K562 (cell line): ENCODE measurements at regions not wholly inside any gene's neighbourhood (a gene's known extent, or its start where the extent isn't known, plus 50 kb on each side); places are given as distances from the start of the nearest gene placed in this dataset.

Experiments used
- ATAC-seq: fragments of 200-7000 bp; cut with Tn5 transposase; 3 replicates; pipeline ENCODE4 v1.9.1; 2020; ENCODE audit warnings: moderate library complexity
- BruUV-seq: library from RNA; stranded (reverse); fragments of 400-500 nt; replicated peaks from 2 replicates; lab custom pipeline; 2021; lab: Mats Ljungman, UMichigan
- CTCF ChIA-PET: fragments of 300-600 bp; formaldehyde crosslinking; extraction: SDS; loops from one replicate; lab custom pipeline; 2021; ENCODE audit warnings: low intra/inter-chr PET ratio; lab: Yijun Ruan, JAX
- POLR2A ChIA-PET: fragments of 300-600, 350-650 bp; sonication (Branson Sonifier 250); formaldehyde crosslinking; extraction: SDS; loops from one replicate; lab custom pipeline; 2021; ENCODE audit warnings: antibody characterized with exemption, inconsistent platforms; lab: Yijun Ruan, JAX
- DNase-seq, 4 experiments: peaks; one replicate each; pipeline versions ENCODE4 v3.0.0 to v3.0.0-alpha.2; 2011 to 2018; ENCODE audit warnings: low spot score in 3 of 4, mixed read lengths in 3 of 4; ENCODE audit errors: extremely low read depth in 1 of 4
- FAIRE-seq: peaks from 2 replicates; lab custom pipeline; 2011; peaks lifted over from hg19 to GRCh38; lab: Jason Lieb, UNC
- H2AFZ ChIP-seq: 2 replicates; pipeline ENCODE4 v1.6.0; 2011; ENCODE audit warnings: low read depth, low read length, control low read depth, inconsistent platforms
- H3K27ac ChIP-seq: fragments of 200-600 bp; 3 replicates; pipeline ENCODE4 v1.8.0; 2011; ENCODE audit warnings: low read depth, mild to moderate bottlenecking, control low read depth, inconsistent platforms, low read length, moderate library complexity, mixed read lengths; ENCODE audit errors: extremely low read depth
- H3K27me3 ChIP-seq, 2 experiments: fragments of 300-600 bp in 1 of 2; 2 replicates in 1 of 2; 3 replicates in 1 of 2; pipeline versions ENCODE4 v1.6.0 to v1.8.0; 2011; ENCODE audit warnings: inconsistent platforms in 2 of 2, low read length in 2 of 2, mild to moderate bottlenecking in 1 of 2, mixed read lengths in 1 of 2, moderate library complexity in 1 of 2; ENCODE audit not compliant: control insufficient read depth in 2 of 2, insufficient read depth in 2 of 2
- H3K36me3 ChIP-seq: fragments of 300-600 bp; 3 replicates; pipeline ENCODE4 v1.8.0; 2011; ENCODE audit warnings: mild to moderate bottlenecking, low read length, inconsistent platforms; ENCODE audit not compliant: control insufficient read depth, insufficient read depth
- H3K4me1 ChIP-seq, 2 experiments: fragments of 200-600 bp in 1 of 2; replicated peaks in 1 of 2; 2 replicates in 1 of 2; 3 replicates in 1 of 2; pipeline versions ENCODE4 v1.5.1 to v1.8.0; 2011; ENCODE audit warnings: inconsistent platforms in 2 of 2, low read length in 2 of 2, mild to moderate bottlenecking in 1 of 2, mixed read lengths in 1 of 2, moderate library complexity in 1 of 2; ENCODE audit not compliant: control insufficient read depth in 2 of 2, insufficient read depth in 2 of 2
- H3K4me2 ChIP-seq: 2 replicates; pipeline ENCODE4 v1.6.1; 2011; ENCODE audit warnings: low read length, control low read depth, inconsistent platforms, mixed read lengths; ENCODE audit not compliant: insufficient read depth
- H3K4me3 ChIP-seq: fragments of 200-600 bp; sonication (generic), shearing (Covaris generic); 2 replicates; pipeline ENCODE4 v1.5.1; 2016; ENCODE audit warnings: control low read depth, inconsistent platforms
- H3K79me2 ChIP-seq: fragments of 200-600 bp; 3 replicates; pipeline ENCODE4 v1.8.0; 2011; ENCODE audit warnings: low read length, inconsistent platforms; ENCODE audit not compliant: control insufficient read depth, insufficient read depth
- H3K9ac ChIP-seq, 2 experiments: 2 replicates each; pipeline versions ENCODE4 v1.6.0 to v1.6.1; 2011; ENCODE audit warnings: low read depth in 2 of 2, low read length in 2 of 2, control low read depth in 1 of 2, inconsistent platforms in 1 of 2, mild to moderate bottlenecking in 1 of 2, mixed read lengths in 1 of 2; ENCODE audit not compliant: insufficient read depth in 1 of 2
- H3K9me1 ChIP-seq: one replicate; pipeline ENCODE4 v1.6.0; 2011; ENCODE audit warnings: inconsistent platforms, mild to moderate bottlenecking, low read length, moderate library complexity; ENCODE audit not compliant: control insufficient read depth, insufficient read depth
- H3K9me3 ChIP-seq: replicated peaks from 2 replicates; pipeline ENCODE4 v1.5.1; 2011; ENCODE audit warnings: low read depth, low read length, inconsistent platforms; ENCODE audit not compliant: control insufficient read depth, insufficient read depth
- H4K20me1 ChIP-seq: replicated peaks from 2 replicates; pipeline ENCODE4 v1.6.1; 2011; ENCODE audit warnings: low read length, inconsistent platforms, mixed read lengths; ENCODE audit not compliant: control insufficient read depth, insufficient read depth
- CHAMP1 ChIP-seq: fragments of 450-650 bp; IDR thresholded peaks from 2 replicates; pipeline ENCODE4 v1.6.1; 2016; ENCODE audit warnings: mild to moderate bottlenecking
- DLX4 ChIP-seq: fragments of 250-450 bp; sonication (Bioruptor Pico); IDR thresholded peaks from 2 replicates; pipeline ENCODE4 v1.6.1; 2021; ENCODE audit warnings: mild to moderate bottlenecking
- GABPB2 ChIP-seq: fragments of 250-450 bp; sonication (Bioruptor Pico); conservative IDR thresholded peaks from 2 replicates; pipeline ENCODE4 v1.5.1; 2021; ENCODE audit warnings: mild to moderate bottlenecking
- KDM5B ChIP-seq: fragments of 200-600 bp; sonication (generic); IDR thresholded peaks from 2 replicates; pipeline ENCODE4 v1.6.1; 2012; ENCODE audit warnings: low read depth, mild to moderate bottlenecking, moderate library complexity, low read length, control low read depth, inconsistent platforms; ENCODE audit not compliant: insufficient replicate concordance
- KLF13 ChIP-seq: fragments of 450-650 bp; IDR thresholded peaks from 2 replicates; pipeline ENCODE4 v1.6.1; 2016; ENCODE audit warnings: missing genetic modification characterization, low read depth, mild to moderate bottlenecking, missing compliant biosample characterization, moderate library complexity, borderline replicate concordance
- MEF2A ChIP-seq: IDR thresholded peaks from 2 replicates; pipeline ENCODE4 v1.6.1; 2011; ENCODE audit warnings: low read depth, mild to moderate bottlenecking, low read length, moderate library complexity; ENCODE audit not compliant: control insufficient read depth
- PHF21A ChIP-seq: fragments of 450-650 bp; IDR thresholded peaks from 2 replicates; pipeline ENCODE4 v1.6.1; 2017; ENCODE audit warnings: low read depth, borderline replicate concordance
- SREBF2 ChIP-seq: sonication (generic); formaldehyde crosslinking; IDR thresholded peaks from 2 replicates; pipeline ENCODE4 v1.4.0; 2020; ENCODE audit warnings: mild to moderate bottlenecking, missing genetic modification reagents
- ZFP36 ChIP-seq: fragments of 150-350 bp; IDR thresholded peaks from 2 replicates; pipeline ENCODE4 v1.6.1; 2018; ENCODE audit warnings: low read length, low read depth; ENCODE audit not compliant: partially characterized antibody
- ZNF707 ChIP-seq: fragments of 250-450 bp; sonication (Bioruptor Pico); conservative IDR thresholded peaks from 2 replicates; pipeline ENCODE4 v1.8.0; 2022; ENCODE audit warnings: inconsistent platforms, mild to moderate bottlenecking, moderate library complexity
- ZNF778 ChIP-seq: fragments of 450-650 bp; formaldehyde crosslinking; IDR thresholded peaks from 2 replicates; pipeline ENCODE4 v1.4.0; 2020; ENCODE audit warnings: mild to moderate bottlenecking, moderate library complexity
- WGBS: fragments of 100-300 bp; shearing (Covaris generic); methylation state at CpG from one replicate; pipeline ENCODE4 v1.1.6; 2016; ENCODE audit warnings: low coverage, mixed read lengths; ENCODE audit not compliant: insufficient coverage; ENCODE audit errors: missing lambda C conversion rate; 5-methylcytosine and 5-hydroxymethylcytosine counted together
- in situ Hi-C: fragments of 300-500 bp; cut with MboI; formaldehyde crosslinking; loops from 4 replicates; pipeline ENCODE4 v1.15.0; 2018; ENCODE audit warnings: inconsistent platforms, mixed read lengths
- intact Hi-C: fragments of 100-400 bp; cut with micrococcal nuclease; formaldehyde crosslinking; loops from 2 replicates; pipeline ENCODE4 v1.14.2; 2022

- Histone ChIP-seq H3K36me3 (no peaks in the 10 kb centered on the region), H2AFZ (no peak overlapping the region), H3K4me1 (no peaks in the 10 kb centered on the region), H3K9ac (no peak overlapping the region), H3K27ac (no peak overlapping the region), H3K4me3 (no peak overlapping the region), H3K9me1 (no peaks in the 10 kb centered on the region), H3K79me2 (no peaks in the 10 kb centered on the region), H3K4me2 (no peak overlapping the region), H3K9me3 (peaks cover 8% of the 10 kb centered on the region; the same call in 1 of the 2 replicates), H3K27me3 (no peaks in the 10 kb centered on the region; a peak in 1 of 5 replicates), H4K20me1 (no peaks in the 10 kb centered on the region)
- TF ChIP-seq PHF21A (no peak), CHAMP1 (no peak), ZFP36 (no peak), KLF13 (tag) (no peak), ZNF778 (no peak), SREBF2 (no peak), ZNF707 (CRISPR knock-in tag) (no peak), GABPB2 (CRISPR knock-in tag) (no peak), DLX4 (CRISPR knock-in tag) (no peak), KDM5B (no peak), MEF2A (no peak)
- CTCF ChIA-PET = no interaction called here
- no TSS peak for BruUV-seq
- ATAC-seq (no peak), FAIRE-seq (no peak), DNase-seq (no peak)
- POLR2A ChIA-PET = interaction anchor here (1.3 kb wide), 1 partner anchor 10 kb away, joined by 4 read pairs; no protein-coding TSS in a partner anchor
- 45% methylated on average over 1 of the region's 1 CpG for WGBS
- in situ Hi-C loops = no loop called here
- intact Hi-C loops = no loop called here
Observed at GRCh38 chr7:92934096-92934495, 97.7 kb upstream of the CDK6 start.
